SU-DHL-6 (cell line): ENCODE measurements at regions not wholly inside any gene's neighbourhood (a gene's known extent, or its start where the extent isn't known, plus 50 kb on each side); places are given as distances from the start of the nearest gene placed in this dataset.

Experiments
- H2AFZ ChIP-seq: fragments of 200-600 bp; sonication (generic); 2 replicates; pipeline ENCODE4 v1.6.1; 2014; ENCODE audit warnings: low read depth, mild to moderate bottlenecking, moderate library complexity, mixed read lengths, antibody characterized with exemption, low read length; ENCODE audit not compliant: severe bottlenecking
- H3F3A ChIP-seq: fragments of 200-600 bp; shearing (Covaris generic); 2 replicates; pipeline ENCODE4 v1.6.0; 2016; ENCODE audit warnings: antibody characterized with exemption, mild to moderate bottlenecking; ENCODE audit not compliant: insufficient read depth
- H3K27ac ChIP-seq: fragments of 200-600 bp; sonication (generic); 2 replicates; pipeline ENCODE4 v1.5.1; 2016; ENCODE audit warnings: low read depth, mild to moderate bottlenecking, low read length, moderate library complexity, mixed read lengths
- H3K27me3 ChIP-seq: fragments of 200-600 bp; sonication (generic), shearing (Covaris generic); 2 replicates; pipeline ENCODE4 v1.6.0; 2014; ENCODE audit warnings: mild to moderate bottlenecking, low read length
- H3K36me3 ChIP-seq: fragments of 200-600 bp; sonication (generic); 2 replicates; pipeline ENCODE4 v1.6.1; 2014; ENCODE audit warnings: mild to moderate bottlenecking, low read length, mixed read lengths
- H3K4me2 ChIP-seq: fragments of 300-600, 200-600 bp; shearing (Covaris generic), sonication (generic); 2 replicates; pipeline ENCODE4 v1.6.0; 2014; ENCODE audit warnings: low read length, low read depth, mild to moderate bottlenecking; ENCODE audit not compliant: poor library complexity, severe bottlenecking
- H3K4me3 ChIP-seq: fragments of 200-600 bp; sonication (generic); 2 replicates; pipeline ENCODE4 v1.5.1; 2014; ENCODE audit warnings: antibody characterized with exemption, low read length, mild to moderate bottlenecking, mixed read lengths; ENCODE audit not compliant: insufficient read depth, poor library complexity, severe bottlenecking
- H3K79me2 ChIP-seq: fragments of 200-600 bp; sonication (generic); 2 replicates; pipeline ENCODE4 v1.6.1; 2014; ENCODE audit warnings: mild to moderate bottlenecking, low read length, moderate library complexity; ENCODE audit not compliant: insufficient read depth
- H3K9ac ChIP-seq: fragments of 200-600 bp; sonication (generic); 2 replicates; pipeline ENCODE4 v1.7.0; 2014; ENCODE audit warnings: mild to moderate bottlenecking, low read length
- H3K9me2 ChIP-seq: fragments of 200-600 bp; sonication (generic); replicated peaks from 2 replicates; pipeline ENCODE4 v1.6.1; 2014; ENCODE audit warnings: low read length; ENCODE audit not compliant: insufficient read depth
- H3K9me3 ChIP-seq: fragments of 200-600 bp; sonication (generic); 2 replicates; pipeline ENCODE4 v1.6.1; 2014; ENCODE audit warnings: low read length, mixed read lengths; ENCODE audit not compliant: insufficient read depth
- H4K20me1 ChIP-seq: fragments of 200-600 bp; sonication (generic); 2 replicates; pipeline ENCODE4 v1.6.1; 2014; ENCODE audit warnings: low read depth, mild to moderate bottlenecking, antibody characterized with exemption, low read length, moderate library complexity, mixed read lengths
- EZH2phosphoT487 ChIP-seq: fragments of 200-600 bp; sonication (generic), shearing (Covaris generic); conservative IDR thresholded peaks from 2 replicates; pipeline ENCODE4 v1.6.1; 2018; ENCODE audit warnings: mild to moderate bottlenecking, antibody characterized with exemption, low read length, moderate library complexity, mixed read lengths
- TF ChIP-seq, protein P1 (sequence below): fragments of 200-600 bp; sonication (generic); IDR thresholded peaks from one replicate; pipeline ENCODE4 v1.5.1; 2017; ENCODE audit warnings: antibody characterized with exemption, mild to moderate bottlenecking, low read length, moderate library complexity; ENCODE audit not compliant: insufficient read depth, poor library complexity, severe bottlenecking

GRCh38 chr3:166471074-166471767, 634.0 kb upstream of the BCHE start:
- Histone ChIP-seq H4K20me1 (no peaks in the 10 kb centered on the region), H3F3A (no peaks in the 10 kb centered on the region), H3K79me2 (no peaks in the 10 kb centered on the region), H3K27ac (no peak overlapping the region), H3K4me3 (no peak overlapping the region), H3K27me3 (no peaks in the 10 kb centered on the region), H3K36me3 (no peaks in the 10 kb centered on the region), H3K4me2 (no peak overlapping the region), H3K9me2 (no peaks in the 10 kb centered on the region), H3K9me3 (no peaks in the 10 kb centered on the region), H2AFZ (no peak overlapping the region), H3K9ac (no peak overlapping the region)
- TF ChIP-seq, protein P1, sequence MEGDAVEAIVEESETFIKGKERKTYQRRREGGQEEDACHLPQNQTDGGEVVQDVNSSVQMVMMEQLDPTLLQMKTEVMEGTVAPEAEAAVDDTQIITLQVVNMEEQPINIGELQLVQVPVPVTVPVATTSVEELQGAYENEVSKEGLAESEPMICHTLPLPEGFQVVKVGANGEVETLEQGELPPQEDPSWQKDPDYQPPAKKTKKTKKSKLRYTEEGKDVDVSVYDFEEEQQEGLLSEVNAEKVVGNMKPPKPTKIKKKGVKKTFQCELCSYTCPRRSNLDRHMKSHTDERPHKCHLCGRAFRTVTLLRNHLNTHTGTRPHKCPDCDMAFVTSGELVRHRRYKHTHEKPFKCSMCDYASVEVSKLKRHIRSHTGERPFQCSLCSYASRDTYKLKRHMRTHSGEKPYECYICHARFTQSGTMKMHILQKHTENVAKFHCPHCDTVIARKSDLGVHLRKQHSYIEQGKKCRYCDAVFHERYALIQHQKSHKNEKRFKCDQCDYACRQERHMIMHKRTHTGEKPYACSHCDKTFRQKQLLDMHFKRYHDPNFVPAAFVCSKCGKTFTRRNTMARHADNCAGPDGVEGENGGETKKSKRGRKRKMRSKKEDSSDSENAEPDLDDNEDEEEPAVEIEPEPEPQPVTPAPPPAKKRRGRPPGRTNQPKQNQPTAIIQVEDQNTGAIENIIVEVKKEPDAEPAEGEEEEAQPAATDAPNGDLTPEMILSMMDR, result no peak
- no peak for TF ChIP-seq EZH2phosphoT487

- Histone ChIP-seq H3K27me3 (no peaks in the 10 kb centered on the region), H3F3A (no peaks in the 10 kb centered on the region), H3K36me3 (no peaks in the 10 kb centered on the region), H3K9me3 (no peaks in the 10 kb centered on the region), H2AFZ (no peak overlapping the region), H3K4me2 (no peak overlapping the region), H3K27ac (no peak overlapping the region), H3K9me2 (no peaks in the 10 kb centered on the region), H3K9ac (no peak overlapping the region), H3K4me3 (no peak overlapping the region), H3K79me2 (no peaks in the 10 kb centered on the region), H4K20me1 (no peaks in the 10 kb centered on the region)
- no peak for TF ChIP-seq EZH2phosphoT487
- TF ChIP-seq, protein P1, result no peak
Observed at GRCh38 chr3:166462891-166463470, 625.8 kb upstream of the BCHE start.

- H3F3A ChIP-seq, result no peaks in the 10 kb centered on the region
- no peaks in the 10 kb centered on the region for H3K79me2 ChIP-seq
- no peaks in the 10 kb centered on the region for H4K20me1 ChIP-seq
- no peak for TF ChIP-seq EZH2phosphoT487
- TF ChIP-seq, protein P1, result no peak
- H3K9me3 ChIP-seq, result no peaks in the 10 kb centered on the region
- H2AFZ ChIP-seq, result no peak overlapping the region
- no peaks in the 10 kb centered on the region for H3K36me3 ChIP-seq
- H3K27ac ChIP-seq, result no peak overlapping the region
- H3K9ac ChIP-seq, result no peak overlapping the region
- H3K4me2 ChIP-seq, result no peak overlapping the region
- no peaks in the 10 kb centered on the region for H3K9me2 ChIP-seq
- no peak overlapping the region for H3K4me3 ChIP-seq
- no peaks in the 10 kb centered on the region for H3K27me3 ChIP-seq
Observed at GRCh38 chr3:166461626-166462025, 624.4 kb upstream of the BCHE start.
